Inferior parietal cortex (tissue), 1 donor: ENCODE measurements at regions not wholly inside any gene's neighbourhood (a gene's known extent, or its start where the extent isn't known, plus 50 kb on each side); places are given as distances from the start of the nearest gene placed in this dataset.
"Not testable (repeated sequence)": the region's sequence is repeated elsewhere in the genome, so short reads cannot be mapped to it uniquely, and the experiment has no call there.

Experiments
- DNase-seq: peaks from one replicate; pipeline ENCODE4 v3.0.0-alpha.2; 2016; ENCODE audit errors: extremely low spot score

- not testable (repeated sequence) for DNase-seq
Measured at GRCh38 chr10:15921423-15921945, 61.2 kb upstream of the MINDY3 start.

GRCh38 chr10:15931376-15931775 is 71.1 kb upstream of the MINDY3 start:
- no peak for DNase-seq

GRCh38 chr10:15939543-15939942 is 79.2 kb upstream of the MINDY3 start:
- not testable (repeated sequence) for DNase-seq

GRCh38 chr10:15943426-15943825 is 83.1 kb upstream of the MINDY3 start:
- no peak for DNase-seq

GRCh38 chr10:15954188-15954587 is 93.9 kb upstream of the MINDY3 start:
- no peak for DNase-seq

- no peak for DNase-seq
Measured at GRCh38 chr10:15960277-15960676, 100.0 kb upstream of the MINDY3 start.

- DNase-seq = not testable (repeated sequence)
Measured at GRCh38 chr10:15972736-15973135, 112.4 kb upstream of the MINDY3 start.

GRCh38 chr10:15985690-15986089 is 125.4 kb upstream of the MINDY3 start:
- no peak for DNase-seq

- no peak for DNase-seq
Measured at GRCh38 chr10:15990535-15991129, 130.3 kb upstream of the MINDY3 start.

- no peak for DNase-seq
Measured at GRCh38 chr10:15997313-15997712, 137.0 kb upstream of the MINDY3 start.

- DNase-seq = no peak
Measured at GRCh38 chr10:16001581-16001980, 141.3 kb upstream of the MINDY3 start.

- DNase-seq = no peak
Measured at GRCh38 chr10:16009785-16010184, 149.5 kb upstream of the MINDY3 start.

- DNase-seq = no peak
Measured at GRCh38 chr10:16011548-16011947, 151.2 kb upstream of the MINDY3 start.

GRCh38 chr10:16014469-16014868 is 154.2 kb upstream of the MINDY3 start:
- no peak for DNase-seq

- no peak for DNase-seq
Measured at GRCh38 chr10:16016688-16017087, 156.4 kb upstream of the MINDY3 start.

GRCh38 chr10:16020836-16021235 is 160.5 kb upstream of the MINDY3 start:
- no peak for DNase-seq

GRCh38 chr10:16026832-16027231 is 166.5 kb upstream of the MINDY3 start:
- not testable (repeated sequence) for DNase-seq

- DNase-seq = no peak
Measured at GRCh38 chr10:16030562-16030961, 170.3 kb upstream of the MINDY3 start.

- DNase-seq = no peak
Measured at GRCh38 chr10:16049050-16049449, 188.7 kb upstream of the MINDY3 start.

- no peak for DNase-seq
Measured at GRCh38 chr10:16049782-16050181, 189.5 kb upstream of the MINDY3 start.

GRCh38 chr10:16063350-16063749 is 203.0 kb upstream of the MINDY3 start:
- DNase-seq = no peak

GRCh38 chr10:16083551-16083950 is 223.2 kb upstream of the MINDY3 start:
- not testable (repeated sequence) for DNase-seq

- no peak for DNase-seq
Measured at GRCh38 chr10:16105082-16105481, 244.8 kb upstream of the MINDY3 start.
